ENCODE measurements at regions not wholly inside any gene's neighbourhood (a gene's known extent, or its start where the extent isn't known, plus 50 kb on each side); places are given as distances from the start of the nearest gene placed in this dataset.

GRCh38 chr1:60936163-60936562, 146.2 kb upstream of the NFIA start:
- Mint-ChIP-seq H3K9me3 (no peaks in the 10 kb centered on the region), H3K27ac (no peak overlapping the region), H3K4me1 (no peaks in the 10 kb centered on the region), H3K36me3 (ENCODE audit: low read depth) (no peaks in the 10 kb centered on the region), H3K4me3 (no peak overlapping the region), H3K27me3 (peaks cover 15% of the 10 kb centered on the region)
- ChIA-PET CTCF (no interaction called here), POLR2A (no interaction called here)
- no peak for DNase-seq

GRCh38 chr1:60935599-60936110, 146.7 kb upstream of the NFIA start:
- CTCF ChIA-PET, result no interaction called here
- no peak overlapping the region for H3K4me3 Mint-ChIP-seq

GRCh38 chr1:60930130-60930529, 152.2 kb upstream of the NFIA start:
- CTCF ChIA-PET, result no interaction called here
- Mint-ChIP-seq H3K4me1 (no peaks in the 10 kb centered on the region), H3K36me3 (ENCODE audit: low read depth) (no peaks in the 10 kb centered on the region), H3K27ac (no peak overlapping the region), H3K27me3 (no peaks in the 10 kb centered on the region), H3K4me3 (no peak overlapping the region), H3K9me3 (no peaks in the 10 kb centered on the region)
- DNase-seq, result no peak
- POLR2A ChIA-PET, result no interaction called here

More at GRCh38 chr1:60935599-60936110, 146.7 kb upstream of the NFIA start:
- POLR2A ChIA-PET, result no interaction called here
- H3K36me3 Mint-ChIP-seq (ENCODE audit: low read depth), result no peaks in the 10 kb centered on the region
- H3K27me3 Mint-ChIP-seq, result peaks cover 15% of the 10 kb centered on the region
- no peak overlapping the region for H3K27ac Mint-ChIP-seq
- H3K4me1 Mint-ChIP-seq, result no peaks in the 10 kb centered on the region
- no peaks in the 10 kb centered on the region for H3K9me3 Mint-ChIP-seq
- no peak for DNase-seq

- no peak for DNase-seq
- CTCF ChIA-PET, result no interaction called here
- H3K27ac Mint-ChIP-seq, result no peak overlapping the region
- no peaks in the 10 kb centered on the region for H3K9me3 Mint-ChIP-seq
- POLR2A ChIA-PET, result interaction anchor here (0.6 kb wide), 1 partner anchor 109 kb away, joined by 4 read pairs; no protein-coding TSS in a partner anchor
- H3K27me3 Mint-ChIP-seq, result no peaks in the 10 kb centered on the region
- no peaks in the 10 kb centered on the region for H3K4me1 Mint-ChIP-seq
- no peaks in the 10 kb centered on the region for H3K36me3 Mint-ChIP-seq (ENCODE audit: low read depth)
- no peak overlapping the region for H3K4me3 Mint-ChIP-seq
Observed at GRCh38 chr1:60924964-60925798, 157.2 kb upstream of the NFIA start.

- Mint-ChIP-seq H3K36me3 (ENCODE audit: low read depth) (no peaks in the 10 kb centered on the region), H3K4me3 (no peak overlapping the region), H3K27ac (no peak overlapping the region), H3K4me1 (no peaks in the 10 kb centered on the region), H3K9me3 (no peaks in the 10 kb centered on the region), H3K27me3 (no peaks in the 10 kb centered on the region)
- CTCF ChIA-PET, result no interaction called here
- no peak for DNase-seq
- POLR2A ChIA-PET, result no interaction called here
Observed at GRCh38 chr1:60924165-60924564, 158.2 kb upstream of the NFIA start.

- no peak for DNase-seq
- no peak overlapping the region for H3K4me3 Mint-ChIP-seq
- ChIA-PET POLR2A (no interaction called here), CTCF (no interaction called here)
- H3K27me3 Mint-ChIP-seq, result no peaks in the 10 kb centered on the region
- H3K36me3 Mint-ChIP-seq (ENCODE audit: low read depth), result no peaks in the 10 kb centered on the region
- H3K9me3 Mint-ChIP-seq, result no peaks in the 10 kb centered on the region
- H3K27ac Mint-ChIP-seq, result no peak overlapping the region
- no peaks in the 10 kb centered on the region for H3K4me1 Mint-ChIP-seq
Observed at GRCh38 chr1:60923389-60924087, 158.8 kb upstream of the NFIA start.

GRCh38 chr1:60922304-60922703, 160.1 kb upstream of the NFIA start:
- no peak overlapping the region for H3K4me3 Mint-ChIP-seq
- no peak for DNase-seq
- H3K4me1 Mint-ChIP-seq, result no peaks in the 10 kb centered on the region
- H3K36me3 Mint-ChIP-seq (ENCODE audit: low read depth), result no peaks in the 10 kb centered on the region
- H3K27ac Mint-ChIP-seq, result no peak overlapping the region
- H3K9me3 Mint-ChIP-seq, result no peaks in the 10 kb centered on the region
- POLR2A ChIA-PET, result no interaction called here
- CTCF ChIA-PET, result interaction anchor here (0.6 kb wide), 1 partner anchor 24 kb away, joined by 4 read pairs; no protein-coding TSS in a partner anchor
- H3K27me3 Mint-ChIP-seq, result peaks cover 2% of the 10 kb centered on the region

GRCh38 chr1:60921175-60921574, 161.2 kb upstream of the NFIA start:
- ChIA-PET CTCF (no interaction called here), POLR2A (no interaction called here)
- no peaks in the 10 kb centered on the region for H3K36me3 Mint-ChIP-seq (ENCODE audit: low read depth)
- DNase-seq, result no peak
- H3K9me3 Mint-ChIP-seq, result no peaks in the 10 kb centered on the region
- no peaks in the 10 kb centered on the region for H3K4me1 Mint-ChIP-seq
- H3K4me3 Mint-ChIP-seq, result no peak overlapping the region
- H3K27me3 Mint-ChIP-seq, result peaks cover 2% of the 10 kb centered on the region
- no peak overlapping the region for H3K27ac Mint-ChIP-seq

GRCh38 chr1:60920561-60920960, 161.8 kb upstream of the NFIA start:
- H3K4me1 Mint-ChIP-seq, result no peaks in the 10 kb centered on the region
- H3K36me3 Mint-ChIP-seq (ENCODE audit: low read depth), result no peaks in the 10 kb centered on the region
- H3K27me3 Mint-ChIP-seq, result peaks cover 2% of the 10 kb centered on the region
- ChIA-PET CTCF (interaction anchor here (0.5 to 0.7 kb wide), 2 partner anchors 863 to 1038 kb away, joined by 3 read pairs; no protein-coding TSS in a partner anchor), POLR2A (no interaction called here)
- no peak overlapping the region for H3K27ac Mint-ChIP-seq
- no peaks in the 10 kb centered on the region for H3K9me3 Mint-ChIP-seq
- DNase-seq, result no peak
- no peak overlapping the region for H3K4me3 Mint-ChIP-seq

GRCh38 chr1:60918867-60919266, 163.5 kb upstream of the NFIA start:
- ChIA-PET CTCF (no interaction called here), POLR2A (no interaction called here)
- Mint-ChIP-seq H3K4me3 (no peak overlapping the region), H3K27me3 (peaks cover 2% of the 10 kb centered on the region), H3K36me3 (ENCODE audit: low read depth) (no peaks in the 10 kb centered on the region), H3K4me1 (no peaks in the 10 kb centered on the region), H3K9me3 (no peaks in the 10 kb centered on the region), H3K27ac (no peak overlapping the region)
- DNase-seq, result no peak

- CTCF ChIA-PET, result no interaction called here
- no peaks in the 10 kb centered on the region for H3K9me3 Mint-ChIP-seq
- peaks cover 4% of the 10 kb centered on the region for H3K27me3 Mint-ChIP-seq
- no peak overlapping the region for H3K4me3 Mint-ChIP-seq
- POLR2A ChIA-PET, result no interaction called here
- H3K27ac Mint-ChIP-seq, result no peak overlapping the region
- H3K36me3 Mint-ChIP-seq (ENCODE audit: low read depth), result no peaks in the 10 kb centered on the region
- no peaks in the 10 kb centered on the region for H3K4me1 Mint-ChIP-seq
- no peak for DNase-seq
Observed at GRCh38 chr1:60916906-60917305, 165.5 kb upstream of the NFIA start.

GRCh38 chr1:60916199-60916598, 166.2 kb upstream of the NFIA start:
- ChIA-PET CTCF (no interaction called here), POLR2A (no interaction called here)
- H3K27ac Mint-ChIP-seq, result no peak overlapping the region
- H3K4me3 Mint-ChIP-seq, result no peak overlapping the region
- no peak for DNase-seq
- H3K9me3 Mint-ChIP-seq, result no peaks in the 10 kb centered on the region
- no peaks in the 10 kb centered on the region for H3K36me3 Mint-ChIP-seq (ENCODE audit: low read depth)
- H3K4me1 Mint-ChIP-seq, result no peaks in the 10 kb centered on the region
- H3K27me3 Mint-ChIP-seq, result peaks cover 4% of the 10 kb centered on the region

- Mint-ChIP-seq H3K27ac (no peak overlapping the region), H3K4me1 (no peaks in the 10 kb centered on the region), H3K9me3 (no peaks in the 10 kb centered on the region), H3K27me3 (peaks cover 4% of the 10 kb centered on the region), H3K4me3 (no peak overlapping the region), H3K36me3 (ENCODE audit: low read depth) (no peaks in the 10 kb centered on the region)
- DNase-seq, result no peak
- POLR2A ChIA-PET, result no interaction called here
- CTCF ChIA-PET, result no interaction called here
Observed at GRCh38 chr1:60915441-60915840, 166.9 kb upstream of the NFIA start.

All from activated CD4-positive, alpha-beta T cell treated with anti-CD3 and anti-CD28 coated beads, Interleukin-2, amount 10 ng/mL, durations not matched to agents 7 days and 5 days (primary cell).